Right kidney (tissue), 1 donor: ENCODE measurements at regions not wholly inside any gene's neighbourhood (a gene's known extent, or its start where the extent isn't known, plus 50 kb on each side); places are given as distances from the start of the nearest gene placed in this dataset.

Experiments used
- DNase-seq: peaks from one replicate; pipeline ENCODE4 v3.0.0-alpha.2; 2016

GRCh38 chr14:56902385-56902784 is 92.1 kb upstream of the OTX2 start:
- no peak for DNase-seq

- no peak for DNase-seq
These were observed 90.4 kb upstream of the OTX2 start for GRCh38 chr14:56900726-56901125.

GRCh38 chr14:56899829-56900228 is 89.5 kb upstream of the OTX2 start:
- no peak for DNase-seq

GRCh38 chr14:56896922-56897321 is 86.6 kb upstream of the OTX2 start:
- DNase-seq, result peak; percentile 9

GRCh38 chr14:56896231-56896630 is 86.0 kb upstream of the OTX2 start:
- DNase-seq, result no peak

GRCh38 chr14:56895154-56895553 is 84.9 kb upstream of the OTX2 start:
- DNase-seq, result no peak

- DNase-seq, result no peak
These were observed 84.3 kb upstream of the OTX2 start for GRCh38 chr14:56894591-56894991.

- no peak for DNase-seq
These were observed 82.7 kb upstream of the OTX2 start for GRCh38 chr14:56892959-56893358.

- DNase-seq, result no peak
These were observed 80.9 kb upstream of the OTX2 start for GRCh38 chr14:56891226-56891625.

- no peak for DNase-seq
These were observed 79.4 kb upstream of the OTX2 start for GRCh38 chr14:56889705-56890104.

GRCh38 chr14:56888274-56888673 is 78.0 kb upstream of the OTX2 start:
- no peak for DNase-seq

- DNase-seq, result no peak
These were observed 76.9 kb upstream of the OTX2 start for GRCh38 chr14:56887216-56887615.

- DNase-seq, result no peak
These were observed 76.3 kb upstream of the OTX2 start for GRCh38 chr14:56886471-56887062.

GRCh38 chr14:56885825-56886224 is 75.5 kb upstream of the OTX2 start:
- no peak for DNase-seq

GRCh38 chr14:56884617-56885016 is 74.3 kb upstream of the OTX2 start:
- DNase-seq, result no peak

- no peak for DNase-seq
These were observed 70.9 kb upstream of the OTX2 start for GRCh38 chr14:56881181-56881580.

- DNase-seq, result no peak
These were observed 68.5 kb upstream of the OTX2 start for GRCh38 chr14:56878766-56879165.

- DNase-seq, result no peak
These were observed 64.9 kb upstream of the OTX2 start for GRCh38 chr14:56875104-56875675.

- no peak for DNase-seq
These were observed 64.1 kb upstream of the OTX2 start for GRCh38 chr14:56874375-56874774.

- no peak for DNase-seq
These were observed 60.1 kb upstream of the OTX2 start for GRCh38 chr14:56870336-56870735.

GRCh38 chr14:56868660-56869059 is 58.4 kb upstream of the OTX2 start:
- no peak for DNase-seq

GRCh38 chr14:56862836-56863235 is 52.6 kb upstream of the OTX2 start:
- DNase-seq, result no peak

- DNase-seq, result no peak
These were observed 50.2 kb upstream of the OTX2 start for GRCh38 chr14:56860441-56860840.
